ENCODE measurements at regions not wholly inside any gene's neighbourhood (a gene's known extent, or its start where the extent isn't known, plus 50 kb on each side); places are given as distances from the start of the nearest gene placed in this dataset.
A peak's percentile ranks its signal among the peaks of the same experiment; 100 is the strongest.

- Histone ChIP-seq H3K4me3 (no peak overlapping the region), H3K27ac (no peak overlapping the region)
- no peak for TF ChIP-seq CTCF (IDR thresholded peaks at IDR 0.05)
- no peak for DNase-seq (ENCODE audit: low spot score)
Measured at GRCh38 chr20:51995551-51995951, 193.2 kb upstream of the SALL4 start.

- no peak for DNase-seq (ENCODE audit: low spot score)
- TF ChIP-seq CTCF (IDR thresholded peaks at IDR 0.05), result no peak
- Histone ChIP-seq H3K4me3 (no peak overlapping the region), H3K27ac (no peak overlapping the region)
Measured at GRCh38 chr20:51994751-51995417, 192.6 kb upstream of the SALL4 start.

GRCh38 chr20:51987812-51988211 is 185.5 kb upstream of the SALL4 start:
- no peak for TF ChIP-seq CTCF (IDR thresholded peaks at IDR 0.05)
- DNase-seq (ENCODE audit: low spot score), result no peak
- Histone ChIP-seq H3K4me3 (no peak overlapping the region), H3K27ac (no peak overlapping the region)

- no peak for DNase-seq (ENCODE audit: low spot score)
- H3K27ac ChIP-seq, result peak overlapping the region in 1 of 2 donors; percentile 9
- no peak for TF ChIP-seq CTCF (IDR thresholded peaks at IDR 0.05)
- no peak overlapping the region for H3K4me3 ChIP-seq
Measured at GRCh38 chr20:51985013-51985415, 182.7 kb upstream of the SALL4 start.

GRCh38 chr20:51980277-51980676 is 178.0 kb upstream of the SALL4 start:
- no peak for TF ChIP-seq CTCF (IDR thresholded peaks at IDR 0.05)
- H3K27ac ChIP-seq, result no peak overlapping the region
- DNase-seq (ENCODE audit: low spot score), result no peak

GRCh38 chr20:51979226-51979625 is 176.9 kb upstream of the SALL4 start:
- DNase-seq (ENCODE audit: low spot score), result no peak
- H3K27ac ChIP-seq, result no peak overlapping the region
- TF ChIP-seq CTCF (IDR thresholded peaks at IDR 0.05), result no peak
- H3K4me3 ChIP-seq, result no peak overlapping the region

More at GRCh38 chr20:51980277-51980676, 178.0 kb upstream of the SALL4 start:
- H3K4me3 ChIP-seq, result no peak overlapping the region

- TF ChIP-seq CTCF (IDR thresholded peaks at IDR 0.05), result no peak
- Histone ChIP-seq H3K27ac (no peak overlapping the region), H3K4me3 (no peak overlapping the region)
- DNase-seq (ENCODE audit: low spot score), result no peak
Measured at GRCh38 chr20:51978070-51978501, 175.8 kb upstream of the SALL4 start.
